Naive thymus-derived CD4-positive, alpha-beta T cell (primary cell): ENCODE measurements at regions not wholly inside any gene's neighbourhood (a gene's known extent, or its start where the extent isn't known, plus 50 kb on each side); places are given as distances from the start of the nearest gene placed in this dataset.

Source experiments
- ATAC-seq: fragments of 150-1000 bp; cut with Tn5 transposase; 2 replicates; pipeline ENCODE4 v1.10.0; 2021; ENCODE audit warnings: mild to moderate bottlenecking, moderate library complexity
- CTCF ChIA-PET: fragments of 350-600 bp; sonication (Branson Sonifier 250); formaldehyde crosslinking; loops from one replicate; lab custom pipeline; 2021; ENCODE audit warnings: antibody characterized with exemption; lab: Charles Lee
- POLR2A ChIA-PET: fragments of 350-600 bp; sonication (Branson Sonifier 250); formaldehyde crosslinking; loops from one replicate; lab custom pipeline; 2021; ENCODE audit warnings: antibody characterized with exemption, inconsistent platforms; lab: Charles Lee
- DNase-seq, 9 donors: peaks; one replicate each; pipeline versions ENCODE4 v3.0.0 to v3.0.0-alpha.2; 2020 to 2022; ENCODE audit warnings: mixed read lengths in 1 of 9
- H3K27ac ChIP-seq: one replicate; pipeline ENCODE4 v1.7.0; 2013; ENCODE audit warnings: mild to moderate bottlenecking, low read depth, low read length, moderate library complexity
- H3K27me3 ChIP-seq, 2 donors: one replicate each; pipeline ENCODE4 v1.7.0; 2013; ENCODE audit warnings: low read length in 2 of 2, mild to moderate bottlenecking in 2 of 2, moderate library complexity in 2 of 2; ENCODE audit not compliant: control insufficient read depth in 2 of 2, insufficient read depth in 2 of 2
- H3K36me3 ChIP-seq, 3 experiments: 1 replicate in 2 of 3; 2 replicates in 1 of 3; pipeline ENCODE4 v1.7.0; 2013; ENCODE audit warnings: low read length in 3 of 3, mild to moderate bottlenecking in 3 of 3, moderate library complexity in 1 of 3; ENCODE audit not compliant: insufficient read depth in 3 of 3, control insufficient read depth in 2 of 3
- H3K4me1 ChIP-seq, 2 donors: one replicate each; pipeline ENCODE4 v1.7.0; 2013; ENCODE audit warnings: low read length in 2 of 2, mild to moderate bottlenecking in 2 of 2, moderate library complexity in 1 of 2; ENCODE audit not compliant: control insufficient read depth in 2 of 2, insufficient read depth in 2 of 2
- H3K4me3 ChIP-seq: 2 replicates; pipeline ENCODE4 v1.7.0; 2013; ENCODE audit warnings: mild to moderate bottlenecking, low read length
- H3K9me3 ChIP-seq, 3 experiments: 1 replicate in 2 of 3; 2 replicates in 1 of 3; pipeline ENCODE4 v1.7.0; 2013; ENCODE audit warnings: low read length in 3 of 3; ENCODE audit not compliant: control insufficient read depth in 2 of 3
- H3K27ac Mint-ChIP-seq, 9 donors: one replicate each; pipeline ENCODE4 v1.8.0; 2020 to 2022; ENCODE audit warnings: mixed read lengths in 9 of 9, mild to moderate bottlenecking in 8 of 9, moderate library complexity in 5 of 9, inconsistent platforms in 2 of 9
- H3K27me3 Mint-ChIP-seq, 5 donors: one replicate each; pipeline ENCODE4 v1.8.0; 2021 to 2022; ENCODE audit warnings: mixed read lengths in 5 of 5, mild to moderate bottlenecking in 1 of 5
- H3K36me3 Mint-ChIP-seq, 5 donors: one replicate each; pipeline ENCODE4 v1.8.0; 2020 to 2022; ENCODE audit warnings: mixed read lengths in 5 of 5, mild to moderate bottlenecking in 3 of 5, inconsistent platforms in 1 of 5
- H3K4me1 Mint-ChIP-seq, 7 donors: one replicate each; pipeline ENCODE4 v1.8.0; 2020 to 2022; ENCODE audit warnings: mixed read lengths in 7 of 7, mild to moderate bottlenecking in 3 of 7, inconsistent platforms in 1 of 7
- H3K4me3 Mint-ChIP-seq, 10 donors: one replicate each; pipeline ENCODE4 v1.8.0; 2020 to 2022; ENCODE audit warnings: mild to moderate bottlenecking in 10 of 10, mixed read lengths in 10 of 10, moderate library complexity in 6 of 10, inconsistent platforms in 2 of 10
- H3K9me3 Mint-ChIP-seq, 11 donors: one replicate each; pipeline ENCODE4 v1.8.0; 2020 to 2022; ENCODE audit warnings: mixed read lengths in 11 of 11, mild to moderate bottlenecking in 4 of 11, inconsistent platforms in 1 of 11, moderate library complexity in 1 of 11
- intact Hi-C, 2 donors: fragments of 100-400 bp; cut with micrococcal nuclease; formaldehyde crosslinking; loops; one replicate each; pipeline ENCODE4 v1.15.1; 2023

- Mint-ChIP-seq H3K9me3 (peaks cover 0 to 6% (median 0%) of the 10 kb centered on the region in 11 donors), H3K4me3 (no peak overlapping the region), H3K27ac (no peak overlapping the region), H3K36me3 (no peaks in the 10 kb centered on the region), H3K4me1 (peaks cover 0 to 10% (median 0%) of the 10 kb centered on the region in 7 donors), H3K27me3 (peaks cover 0 to 7% (median 0%) of the 10 kb centered on the region in 5 donors)
- ChIA-PET POLR2A (no interaction called here), CTCF (no interaction called here)
- intact Hi-C loops: no loop called here
- Histone ChIP-seq H3K4me1 (no peaks in the 10 kb centered on the region), H3K27ac (no peak overlapping the region), H3K9me3 (no peaks in the 10 kb centered on the region), H3K4me3 (no peak overlapping the region), H3K27me3 (peaks cover 0 to 4% of the 10 kb centered on the region in 2 donors), H3K36me3 (no peaks in the 10 kb centered on the region)
- no peak for ATAC-seq
- no peak for DNase-seq
Measured at GRCh38 chr2:187996630-187997029, 295.0 kb upstream of the GULP1 start.

GRCh38 chr2:188000189-188000588, 291.5 kb upstream of the GULP1 start:
- DNase-seq (no peak), ATAC-seq (no peak)
- Histone ChIP-seq H3K4me3 (no peak overlapping the region), H3K27ac (no peak overlapping the region), H3K9me3 (no peaks in the 10 kb centered on the region), H3K4me1 (no peaks in the 10 kb centered on the region), H3K36me3 (no peaks in the 10 kb centered on the region), H3K27me3 (peaks cover 0 to 4% of the 10 kb centered on the region in 2 donors)
- H3K4me3 Mint-ChIP-seq: no peak overlapping the region
- peaks cover 0 to 6% (median 0%) of the 10 kb centered on the region in 11 donors for H3K9me3 Mint-ChIP-seq
- no peak overlapping the region for H3K27ac Mint-ChIP-seq
- ChIA-PET POLR2A (no interaction called here), CTCF (no interaction called here)
- intact Hi-C loops: no loop called here
- no peaks in the 10 kb centered on the region for H3K4me1 Mint-ChIP-seq
- H3K27me3 Mint-ChIP-seq: peaks cover 0 to 7% (median 0%) of the 10 kb centered on the region in 5 donors
- H3K36me3 Mint-ChIP-seq: no peaks in the 10 kb centered on the region

GRCh38 chr2:188003800-188004199, 287.9 kb upstream of the GULP1 start:
- H3K27ac Mint-ChIP-seq: no peak overlapping the region
- peaks cover 0 to 2% (median 0%) of the 10 kb centered on the region in 7 donors for H3K4me1 Mint-ChIP-seq
- intact Hi-C loops: no loop called here
- Histone ChIP-seq H3K27ac (no peak overlapping the region), H3K9me3 (no peaks in the 10 kb centered on the region), H3K4me1 (no peaks in the 10 kb centered on the region), H3K27me3 (no peaks in the 10 kb centered on the region), H3K36me3 (no peaks in the 10 kb centered on the region), H3K4me3 (no peak overlapping the region)
- ChIA-PET CTCF (no interaction called here), POLR2A (no interaction called here)
- ATAC-seq (no peak), DNase-seq (no peak)
- H3K27me3 Mint-ChIP-seq: peaks cover 0 to 5% (median 0%) of the 10 kb centered on the region in 5 donors
- H3K4me3 Mint-ChIP-seq: no peak overlapping the region
- peaks cover 0 to 6% (median 0%) of the 10 kb centered on the region in 11 donors for H3K9me3 Mint-ChIP-seq
- H3K36me3 Mint-ChIP-seq: no peaks in the 10 kb centered on the region

- Histone ChIP-seq H3K4me3 (no peak overlapping the region), H3K27ac (no peak overlapping the region), H3K27me3 (no peaks in the 10 kb centered on the region), H3K36me3 (no peaks in the 10 kb centered on the region), H3K9me3 (no peaks in the 10 kb centered on the region), H3K4me1 (no peaks in the 10 kb centered on the region)
- no peak overlapping the region for H3K27ac Mint-ChIP-seq
- POLR2A ChIA-PET: no interaction called here
- peaks cover 0 to 4% (median 0%) of the 10 kb centered on the region in 5 donors for H3K36me3 Mint-ChIP-seq
- H3K4me1 Mint-ChIP-seq: no peaks in the 10 kb centered on the region
- CTCF ChIA-PET: no interaction called here
- no peak for ATAC-seq
- H3K27me3 Mint-ChIP-seq: no peaks in the 10 kb centered on the region
- intact Hi-C loops: no loop called here
- no peak for DNase-seq
- H3K9me3 Mint-ChIP-seq: peaks cover 0 to 7% (median 0%) of the 10 kb centered on the region in 11 donors
- no peak overlapping the region for H3K4me3 Mint-ChIP-seq
Measured at GRCh38 chr2:188013767-188014166, 277.9 kb upstream of the GULP1 start.

- intact Hi-C loops: no loop called here
- CTCF ChIA-PET: no interaction called here
- no peaks in the 10 kb centered on the region for H3K4me1 Mint-ChIP-seq
Measured at GRCh38 chr2:188016917-188017316, 274.8 kb upstream of the GULP1 start.

GRCh38 chr2:188022389-188022788, 269.3 kb upstream of the GULP1 start:
- intact Hi-C loops: no loop called here
- H3K9me3 Mint-ChIP-seq: peaks cover 0 to 4% (median 0%) of the 10 kb centered on the region in 11 donors
- no peaks in the 10 kb centered on the region for H3K36me3 ChIP-seq
- H3K27ac Mint-ChIP-seq: no peak overlapping the region
- no peaks in the 10 kb centered on the region for H3K27me3 ChIP-seq
- ChIA-PET CTCF (no interaction called here), POLR2A (no interaction called here)
- H3K4me1 Mint-ChIP-seq: no peaks in the 10 kb centered on the region
- no peak for DNase-seq
- no peaks in the 10 kb centered on the region for H3K9me3 ChIP-seq
- no peaks in the 10 kb centered on the region for H3K27me3 Mint-ChIP-seq
- no peak overlapping the region for H3K4me3 Mint-ChIP-seq
- no peak overlapping the region for H3K4me3 ChIP-seq
- H3K27ac ChIP-seq: no peak overlapping the region
- no peaks in the 10 kb centered on the region for H3K4me1 ChIP-seq
- no peaks in the 10 kb centered on the region for H3K36me3 Mint-ChIP-seq
- ATAC-seq: no peak

More at GRCh38 chr2:188016917-188017316, 274.8 kb upstream of the GULP1 start:
- Histone ChIP-seq H3K9me3 (no peaks in the 10 kb centered on the region), H3K4me3 (no peak overlapping the region), H3K27ac (no peak overlapping the region), H3K27me3 (no peaks in the 10 kb centered on the region), H3K4me1 (no peaks in the 10 kb centered on the region), H3K36me3 (no peaks in the 10 kb centered on the region)
- POLR2A ChIA-PET: no interaction called here
- ATAC-seq: no peak
- DNase-seq: no peak
- H3K27me3 Mint-ChIP-seq: no peaks in the 10 kb centered on the region
- H3K36me3 Mint-ChIP-seq: peaks cover 0 to 4% (median 0%) of the 10 kb centered on the region in 5 donors
- H3K9me3 Mint-ChIP-seq: peaks cover 0 to 7% (median 3%) of the 10 kb centered on the region in 11 donors
- no peak overlapping the region for H3K27ac Mint-ChIP-seq
- no peak overlapping the region for H3K4me3 Mint-ChIP-seq

GRCh38 chr2:188023035-188023434, 268.6 kb upstream of the GULP1 start:
- POLR2A ChIA-PET: no interaction called here
- Histone ChIP-seq H3K27me3 (no peaks in the 10 kb centered on the region), H3K4me3 (no peak overlapping the region), H3K9me3 (no peaks in the 10 kb centered on the region), H3K27ac (no peak overlapping the region), H3K4me1 (no peaks in the 10 kb centered on the region), H3K36me3 (no peaks in the 10 kb centered on the region)
- DNase-seq (no peak), ATAC-seq (no peak)
- Mint-ChIP-seq H3K27ac (no peak overlapping the region), H3K4me3 (no peak overlapping the region), H3K9me3 (peaks cover 0 to 6% (median 0%) of the 10 kb centered on the region in 11 donors), H3K4me1 (no peaks in the 10 kb centered on the region), H3K36me3 (no peaks in the 10 kb centered on the region), H3K27me3 (no peaks in the 10 kb centered on the region)
- intact Hi-C loops: no loop called here
- CTCF ChIA-PET: interaction anchor here (0.8 kb wide), 1 partner anchor 1656 kb away, joined by 3 read pairs; no protein-coding TSS in a partner anchor
